ENCODE measurements at regions not wholly inside any gene's neighbourhood (a gene's known extent, or its start where the extent isn't known, plus 50 kb on each side); places are given as distances from the start of the nearest gene placed in this dataset.
"Not testable (repeated sequence)": the region's sequence is repeated elsewhere in the genome, so short reads cannot be mapped to it uniquely, and the experiment has no call there.

GRCh38 chr6:167402195-167402686, 77.4 kb downstream of the TTLL2 start:
- TF ChIP-seq, protein P1, sequence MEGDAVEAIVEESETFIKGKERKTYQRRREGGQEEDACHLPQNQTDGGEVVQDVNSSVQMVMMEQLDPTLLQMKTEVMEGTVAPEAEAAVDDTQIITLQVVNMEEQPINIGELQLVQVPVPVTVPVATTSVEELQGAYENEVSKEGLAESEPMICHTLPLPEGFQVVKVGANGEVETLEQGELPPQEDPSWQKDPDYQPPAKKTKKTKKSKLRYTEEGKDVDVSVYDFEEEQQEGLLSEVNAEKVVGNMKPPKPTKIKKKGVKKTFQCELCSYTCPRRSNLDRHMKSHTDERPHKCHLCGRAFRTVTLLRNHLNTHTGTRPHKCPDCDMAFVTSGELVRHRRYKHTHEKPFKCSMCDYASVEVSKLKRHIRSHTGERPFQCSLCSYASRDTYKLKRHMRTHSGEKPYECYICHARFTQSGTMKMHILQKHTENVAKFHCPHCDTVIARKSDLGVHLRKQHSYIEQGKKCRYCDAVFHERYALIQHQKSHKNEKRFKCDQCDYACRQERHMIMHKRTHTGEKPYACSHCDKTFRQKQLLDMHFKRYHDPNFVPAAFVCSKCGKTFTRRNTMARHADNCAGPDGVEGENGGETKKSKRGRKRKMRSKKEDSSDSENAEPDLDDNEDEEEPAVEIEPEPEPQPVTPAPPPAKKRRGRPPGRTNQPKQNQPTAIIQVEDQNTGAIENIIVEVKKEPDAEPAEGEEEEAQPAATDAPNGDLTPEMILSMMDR (IDR thresholded peaks at IDR 0.05 in 4 of 5, conservative IDR thresholded peaks at IDR 0.05 in 1 of 5) = no peak
- TF ChIP-seq POLR2A (IDR thresholded peaks at IDR 0.05) = no peak
- Histone ChIP-seq H3K4me1 (no peaks in the 10 kb centered on the region), H3K9me3 (no peaks in the 10 kb centered on the region), H3K4me3 (no peak overlapping the region), H3K27ac (no peak overlapping the region), H3K27me3 (peaks cover 0 to 3% (median 0%) of the 10 kb centered on the region in 3 donors), H3K36me3 (no peaks in the 10 kb centered on the region)
- in situ Hi-C loops (cut with MboI; ENCODE audit: low sequenced_read_pairs in 4 of 4) = no loop called here
- DNase-seq (no peak), ATAC-seq (no peak)
- intact Hi-C loops (cut with DNase I; ENCODE audit: low total_unique reads) = no loop called here

DNA sequence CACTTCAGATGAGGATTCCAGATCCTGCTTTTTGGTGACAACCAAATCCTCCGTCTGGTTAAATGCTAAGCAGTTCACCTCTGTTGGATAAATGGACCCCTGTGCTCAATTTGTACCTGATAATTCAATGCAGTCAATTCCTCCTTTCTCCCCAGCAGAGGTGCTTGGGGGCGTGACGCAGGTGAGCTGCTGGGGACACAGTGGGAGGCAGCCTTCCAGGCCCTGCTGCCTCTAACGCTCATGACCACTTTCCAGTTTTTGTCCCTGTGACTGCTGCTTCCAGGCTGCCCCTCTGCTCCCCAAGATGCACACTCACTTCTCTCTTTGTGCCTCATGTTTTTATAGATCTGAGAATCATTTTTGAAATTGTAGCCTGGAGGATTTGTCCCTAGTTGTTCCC, 78.5 kb downstream of the TTLL2 start:
- ATAC-seq = no peak
- no peak for DNase-seq
- H3K9me3 ChIP-seq = no peaks in the 10 kb centered on the region
- no peak for TF ChIP-seq POLR2A (IDR thresholded peaks at IDR 0.05)
- TF ChIP-seq, protein P1 (IDR thresholded peaks at IDR 0.05 in 4 of 5, conservative IDR thresholded peaks at IDR 0.05 in 1 of 5) = no peak
- H3K27ac ChIP-seq = no peak overlapping the region
- intact Hi-C loops (cut with DNase I; ENCODE audit: low total_unique reads) (no loop called here), in situ Hi-C loops (cut with MboI; ENCODE audit: low sequenced_read_pairs in 4 of 4) (no loop called here)
- no peaks in the 10 kb centered on the region for H3K36me3 ChIP-seq
- no peaks in the 10 kb centered on the region for H3K4me1 ChIP-seq
- peaks cover 0 to 3% (median 0%) of the 10 kb centered on the region in 3 donors for H3K27me3 ChIP-seq
- no peak overlapping the region for H3K4me3 ChIP-seq

DNA sequence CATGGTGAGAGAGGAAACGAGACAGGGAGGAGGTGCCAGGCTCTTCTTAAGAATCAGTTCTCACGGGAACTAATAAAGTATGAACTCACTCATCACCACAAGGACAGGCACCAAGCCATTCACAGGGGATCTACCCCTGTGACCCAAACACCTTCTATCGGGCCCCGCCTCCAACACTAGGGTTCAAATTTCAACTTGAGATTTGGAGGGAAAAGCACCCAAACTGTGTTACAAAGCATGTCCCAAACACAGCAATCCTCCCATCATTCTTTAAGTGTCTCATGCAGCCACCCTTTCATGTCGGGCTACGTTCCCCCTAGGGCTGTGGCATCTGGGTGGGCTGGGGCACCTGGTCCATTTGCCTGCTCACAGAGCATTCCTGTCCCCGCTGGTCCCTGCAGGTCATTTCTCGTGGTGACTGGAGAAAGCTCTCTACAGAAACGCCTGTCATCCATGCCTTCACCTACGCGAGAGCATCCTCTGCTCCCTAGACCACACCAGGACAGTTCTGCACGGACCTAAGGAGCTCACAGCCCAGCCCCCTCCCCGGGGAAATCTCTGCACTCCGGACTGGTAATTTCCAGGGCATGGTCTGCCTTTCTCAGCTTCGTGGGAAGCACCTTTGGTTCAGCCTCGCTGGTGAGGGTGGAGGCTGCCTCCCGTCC, 79.6 kb downstream of the TTLL2 start:
- TF ChIP-seq, protein P1 (IDR thresholded peaks at IDR 0.05 in 4 of 5, conservative IDR thresholded peaks at IDR 0.05 in 1 of 5) = no peak
- no peak for TF ChIP-seq POLR2A (IDR thresholded peaks at IDR 0.05)
- intact Hi-C loops (cut with DNase I; ENCODE audit: low total_unique reads) = no loop called here

GRCh38 chr6:167405778-167406532, 81.1 kb downstream of the TTLL2 start:
- Histone ChIP-seq H3K27me3 (peaks cover 0 to 3% (median 0%) of the 10 kb centered on the region in 3 donors), H3K4me3 (no peak overlapping the region), H3K4me1 (no peaks in the 10 kb centered on the region), H3K9me3 (no peaks in the 10 kb centered on the region), H3K36me3 (no peaks in the 10 kb centered on the region), H3K27ac (no peak overlapping the region)
- in situ Hi-C loops (cut with MboI; ENCODE audit: low sequenced_read_pairs in 4 of 4) = no loop called here
- DNase-seq = no peak
- no peak for ATAC-seq
- intact Hi-C loops (cut with DNase I; ENCODE audit: low total_unique reads) = no loop called here
- no peak for TF ChIP-seq POLR2A (IDR thresholded peaks at IDR 0.05)
- TF ChIP-seq, protein P1 (IDR thresholded peaks at IDR 0.05 in 4 of 5, conservative IDR thresholded peaks at IDR 0.05 in 1 of 5) = no peak

More for the DNA sequence above, 79.6 kb downstream of the TTLL2 start:
- Histone ChIP-seq H3K4me1 (no peaks in the 10 kb centered on the region), H3K9me3 (no peaks in the 10 kb centered on the region), H3K36me3 (no peaks in the 10 kb centered on the region), H3K27ac (no peak overlapping the region), H3K27me3 (peaks cover 0 to 3% (median 0%) of the 10 kb centered on the region in 3 donors), H3K4me3 (no peak overlapping the region)
- DNase-seq = no peak
- in situ Hi-C loops (cut with MboI; ENCODE audit: low sequenced_read_pairs in 4 of 4) = no loop called here
- no peak for ATAC-seq

- H3K4me1 ChIP-seq; H3K36me3 ChIP-seq; H3K4me3 ChIP-seq; H3K9me3 ChIP-seq; in situ Hi-C loops (cut with MboI; ENCODE audit: low sequenced_read_pairs in 4 of 4); intact Hi-C loops (cut with DNase I; ENCODE audit: low total_unique reads); ATAC-seq; H3K27ac ChIP-seq; DNase-seq; H3K27me3 ChIP-seq: not testable (repeated sequence)
Measured at GRCh38 chr6:167406533-167407238, 81.8 kb downstream of the TTLL2 start.
